GM12878 (cell line): ENCODE measurements at regions not wholly inside any gene's neighbourhood (a gene's known extent, or its start where the extent isn't known, plus 50 kb on each side); places are given as distances from the start of the nearest gene placed in this dataset.

Experiments
- ATAC-seq: fragments of 200-7000 bp; cut with Tn5 transposase; 3 replicates; pipeline ENCODE4 v1.9.1; 2020; ENCODE audit warnings: mild to moderate bottlenecking, moderate library complexity
- BruUV-seq: library from RNA; stranded (reverse); fragments of 400-500 nt; replicated peaks from 2 replicates; lab custom pipeline; 2021; lab: Mats Ljungman, UMichigan
- CTCF ChIA-PET: fragments of 300-600 bp; sonication (Branson Sonifier 250); formaldehyde crosslinking; extraction: SDS; loops from one replicate; lab custom pipeline; 2021; ENCODE audit warnings: inconsistent platforms; lab: Yijun Ruan, JAX
- POLR2A ChIA-PET: fragments of 350-600 bp; formaldehyde crosslinking; extraction: SDS; loops from one replicate; lab custom pipeline; 2021; ENCODE audit warnings: inconsistent platforms; lab: Charles Lee
- RAD21 ChIA-PET: fragments of 300-600 bp; sonication (Branson Sonifier 250); formaldehyde crosslinking; loops from one replicate; lab custom pipeline; 2023; ENCODE audit warnings: antibody characterized with exemption; ENCODE audit not compliant: unreplicated experiment; lab: Charles Lee
- SMC1A ChIA-PET: fragments of 300-600 bp; sonication (Branson Sonifier 250); formaldehyde crosslinking; loops from one replicate; lab custom pipeline; 2023; ENCODE audit not compliant: unreplicated experiment, uncharacterized antibody; lab: Charles Lee
- DNase-seq: peaks from one replicate; pipeline ENCODE4 v3.0.0-alpha.2; 2011; ENCODE audit warnings: low read depth, low spot score
- FAIRE-seq: peaks from 3 replicates; lab custom pipeline; 2011; peaks lifted over from hg19 to GRCh38; lab: Jason Lieb, UNC
- H2AFZ ChIP-seq: 2 replicates; pipeline ENCODE4 v1.6.0; 2011; ENCODE audit warnings: low read depth, low read length, control low read depth; ENCODE audit not compliant: control insufficient read depth
- H3K27ac ChIP-seq: 2 replicates; pipeline ENCODE4 v1.5.1; 2011; ENCODE audit warnings: control low read depth; ENCODE audit not compliant: control insufficient read depth, insufficient read depth
- H3K27me3 ChIP-seq, 2 experiments: replicated peaks in 1 of 2; 2 replicates each; pipeline versions ENCODE4 v1.6.0 to v1.6.1; 2011; ENCODE audit warnings: low read length in 1 of 2; ENCODE audit not compliant: control insufficient read depth in 2 of 2, insufficient read depth in 2 of 2
- H3K36me3 ChIP-seq, 2 experiments: 2 replicates each; pipeline ENCODE4 v1.5.1; 2011; ENCODE audit warnings: low read length in 1 of 2; ENCODE audit not compliant: control insufficient read depth in 2 of 2, insufficient read depth in 2 of 2
- H3K4me1 ChIP-seq: 2 replicates; pipeline ENCODE4 v1.6.1; 2011; ENCODE audit warnings: mild to moderate bottlenecking, low read length, moderate library complexity, mixed read lengths; ENCODE audit not compliant: control insufficient read depth, insufficient read depth
- H3K4me2 ChIP-seq: 2 replicates; pipeline ENCODE4 v1.6.0; 2011; ENCODE audit warnings: control low read depth; ENCODE audit not compliant: control insufficient read depth, insufficient read depth
- H3K4me3 ChIP-seq: fragments of 200-600 bp; sonication (generic); 2 replicates; pipeline ENCODE4 v1.5.1; 2016
- H3K79me2 ChIP-seq: 2 replicates; pipeline ENCODE4 v1.6.0; 2011; ENCODE audit warnings: low read length; ENCODE audit not compliant: control insufficient read depth, insufficient read depth
- H3K9ac ChIP-seq: 2 replicates; pipeline ENCODE4 v1.8.0; 2011; ENCODE audit warnings: low read length, control low read depth, mixed read lengths; ENCODE audit not compliant: control insufficient read depth, insufficient read depth
- H3K9me3 ChIP-seq: replicated peaks from 3 replicates; pipeline ENCODE4 v1.5.1; 2011; ENCODE audit warnings: mild to moderate bottlenecking, low read length; ENCODE audit not compliant: control insufficient read depth, insufficient read depth
- H4K20me1 ChIP-seq: 2 replicates; pipeline ENCODE4 v1.6.0; 2011; ENCODE audit not compliant: control insufficient read depth, insufficient read depth
- ATF7 ChIP-seq: fragments of 450-650 bp; IDR thresholded peaks from 2 replicates; pipeline ENCODE4 v1.6.1; 2016; ENCODE audit warnings: low read depth, mild to moderate bottlenecking
- BCL11A ChIP-seq: IDR thresholded peaks from 2 replicates; pipeline ENCODE4 v1.6.1; 2011; ENCODE audit warnings: low read depth, low read length
- CHD1 ChIP-seq: IDR thresholded peaks from 2 replicates; pipeline ENCODE4 v1.6.1; 2012; ENCODE audit warnings: low read depth, low read length, improper control_type of control experiment
- ESRRA ChIP-seq: IDR thresholded peaks from 2 replicates; pipeline ENCODE4 v1.6.1; 2012; ENCODE audit warnings: mild to moderate bottlenecking, low read length, improper control_type of control experiment
- HSF1 ChIP-seq: fragments of 150-350 bp; IDR thresholded peaks from 2 replicates; pipeline ENCODE4 v1.6.1; 2014; ENCODE audit warnings: mild to moderate bottlenecking, low read depth, low read length
- IKZF2 ChIP-seq, 2 experiments: fragments of 450-650 bp; IDR thresholded peaks; 2 replicates each; pipeline ENCODE4 v1.6.1; 2017; ENCODE audit warnings: mild to moderate bottlenecking in 2 of 2, moderate library complexity in 2 of 2
- MYC ChIP-seq: IDR thresholded peaks from 2 replicates; pipeline ENCODE4 v1.6.1; 2011; ENCODE audit warnings: mild to moderate bottlenecking, low read length, moderate library complexity, inconsistent platforms; ENCODE audit not compliant: insufficient read depth, insufficient replicate concordance, insufficient read length, severe bottlenecking
- PAX5 ChIP-seq: IDR thresholded peaks from 2 replicates; pipeline ENCODE4 v1.6.1; 2011; ENCODE audit warnings: low read depth, low read length, borderline replicate concordance
- PAX8 ChIP-seq: fragments of 450-650 bp; IDR thresholded peaks from 2 replicates; pipeline ENCODE4 v1.6.1; 2017; ENCODE audit warnings: mild to moderate bottlenecking, moderate library complexity
- POLR2A ChIP-seq: IDR thresholded peaks from 2 replicates; pipeline ENCODE4 v1.6.1; 2011; ENCODE audit warnings: low read depth, mild to moderate bottlenecking, low read length
- SMC3 ChIP-seq: IDR thresholded peaks from 2 replicates; pipeline ENCODE4 v1.6.1; 2011; ENCODE audit warnings: low read length, improper control_type of control experiment, borderline replicate concordance
- USF2 ChIP-seq: IDR thresholded peaks from 2 replicates; pipeline ENCODE4 v1.6.1; 2011; ENCODE audit warnings: low read depth, low read length, improper control_type of control experiment, borderline replicate concordance
- YY1 ChIP-seq: IDR thresholded peaks from 2 replicates; pipeline ENCODE4 v1.6.1; 2011; ENCODE audit warnings: low read depth, mild to moderate bottlenecking, low read length
- whole genome bisulfite sequencing: methylation state at CpG from one replicate; pipeline ENCODE4 v1.1.6; 2016; ENCODE audit warnings: low lambda C conversion rate; ENCODE audit not compliant: insufficient replicate concordance, insufficient coverage; ENCODE audit errors: missing lambda C conversion rate; 5-methylcytosine and 5-hydroxymethylcytosine counted together
- in situ Hi-C: fragments of 300-500 bp; cut with MboI; formaldehyde crosslinking; loops from 9 replicates; pipeline ENCODE4 v1.14.3; 2018; ENCODE audit warnings: mixed read lengths
- intact Hi-C: fragments of 100-400 bp; cut with micrococcal nuclease; formaldehyde crosslinking; loops from one replicate; pipeline ENCODE4 v1.14.2; 2022; ENCODE audit not compliant: unreplicated experiment
- TF ChIP-seq, protein P1 (sequence below): fragments of 450-650 bp; formaldehyde crosslinking; IDR thresholded peaks from 2 replicates; pipeline ENCODE4 v1.4.0; 2020; ENCODE audit warnings: mild to moderate bottlenecking, moderate library complexity

GRCh38 chr19:31701146-31701545, 351.9 kb upstream of the TSHZ3 start:
- ATAC-seq, result no peak
- no peaks in the 10 kb centered on the region for H4K20me1 ChIP-seq
- TF ChIP-seq PAX8 (no peak), USF2 (no peak), POLR2A (no peak), HSF1 (no peak), SMC3 (no peak), BCL11A (no peak), PAX5 (no peak), CHD1 (no peak), MYC (no peak), IKZF2 (IDR thresholded peaks at IDR 0.05) (no peak), ESRRA (no peak), ATF7 (no peak), YY1 (no peak)
- TF ChIP-seq, protein P1, sequence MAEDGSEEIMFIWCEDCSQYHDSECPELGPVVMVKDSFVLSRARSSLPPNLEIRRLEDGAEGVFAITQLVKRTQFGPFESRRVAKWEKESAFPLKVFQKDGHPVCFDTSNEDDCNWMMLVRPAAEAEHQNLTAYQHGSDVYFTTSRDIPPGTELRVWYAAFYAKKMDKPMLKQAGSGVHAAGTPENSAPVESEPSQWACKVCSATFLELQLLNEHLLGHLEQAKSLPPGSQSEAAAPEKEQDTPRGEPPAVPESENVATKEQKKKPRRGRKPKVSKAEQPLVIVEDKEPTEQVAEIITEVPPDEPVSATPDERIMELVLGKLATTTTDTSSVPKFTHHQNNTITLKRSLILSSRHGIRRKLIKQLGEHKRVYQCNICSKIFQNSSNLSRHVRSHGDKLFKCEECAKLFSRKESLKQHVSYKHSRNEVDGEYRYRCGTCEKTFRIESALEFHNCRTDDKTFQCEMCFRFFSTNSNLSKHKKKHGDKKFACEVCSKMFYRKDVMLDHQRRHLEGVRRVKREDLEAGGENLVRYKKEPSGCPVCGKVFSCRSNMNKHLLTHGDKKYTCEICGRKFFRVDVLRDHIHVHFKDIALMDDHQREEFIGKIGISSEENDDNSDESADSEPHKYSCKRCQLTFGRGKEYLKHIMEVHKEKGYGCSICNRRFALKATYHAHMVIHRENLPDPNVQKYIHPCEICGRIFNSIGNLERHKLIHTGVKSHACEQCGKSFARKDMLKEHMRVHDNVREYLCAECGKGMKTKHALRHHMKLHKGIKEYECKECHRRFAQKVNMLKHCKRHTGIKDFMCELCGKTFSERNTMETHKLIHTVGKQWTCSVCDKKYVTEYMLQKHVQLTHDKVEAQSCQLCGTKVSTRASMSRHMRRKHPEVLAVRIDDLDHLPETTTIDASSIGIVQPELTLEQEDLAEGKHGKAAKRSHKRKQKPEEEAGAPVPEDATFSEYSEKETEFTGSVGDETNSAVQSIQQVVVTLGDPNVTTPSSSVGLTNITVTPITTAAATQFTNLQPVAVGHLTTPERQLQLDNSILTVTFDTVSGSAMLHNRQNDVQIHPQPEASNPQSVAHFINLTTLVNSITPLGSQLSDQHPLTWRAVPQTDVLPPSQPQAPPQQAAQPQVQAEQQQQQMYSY (CRISPR knock-in tag), result no peak
- TF ChIP-seq, all 136 proteins: peak for 0
- no TSS peak for BruUV-seq
- ChIA-PET POLR2A (no interaction called here), SMC1A (no interaction called here), CTCF (no interaction called here), RAD21 (no interaction called here)
- Histone ChIP-seq H3K4me1 (no peaks in the 10 kb centered on the region), H3K36me3 (no peaks in the 10 kb centered on the region), H3K27ac (no peak overlapping the region), H3K4me2 (no peak overlapping the region), H3K27me3 (no peaks in the 10 kb centered on the region), H3K79me2 (no peaks in the 10 kb centered on the region), H3K9me3 (no peaks in the 10 kb centered on the region), H3K9ac (no peak overlapping the region), H2AFZ (no peak overlapping the region), H3K4me3 (no peak overlapping the region)
- WGBS, result 2% methylated on average over 3 of the region's 3 CpGs
- FAIRE-seq (no peak), DNase-seq (no peak)
- intact Hi-C loops, result no loop called here
- in situ Hi-C loops, result no loop called here
